Esophagus squamous epithelium (tissue), 4 donors: ENCODE measurements at regions not wholly inside any gene's neighbourhood (a gene's known extent, or its start where the extent isn't known, plus 50 kb on each side); places are given as distances from the start of the nearest gene placed in this dataset.

Experiments used
- POLR2A ChIP-seq, 4 donors: fragments of 450-650 bp; IDR thresholded peaks; one replicate each; pipeline ENCODE4 v1.6.1; 2017; ENCODE audit warnings: antibody characterized with exemption in 4 of 4, mild to moderate bottlenecking in 4 of 4, moderate library complexity in 3 of 4
- TF ChIP-seq, protein P1 (sequence below), 6 experiments: fragments of 450-650 bp in 4 of 6; fragments of 200-600 bp in 2 of 6; sonication (generic) in 2 of 6; IDR thresholded peaks; one replicate each; pipeline ENCODE4 v1.5.1; 2016 to 2019; ENCODE audit warnings: antibody characterized with exemption in 6 of 6, mild to moderate bottlenecking in 4 of 6, moderate library complexity in 4 of 6

DNA sequence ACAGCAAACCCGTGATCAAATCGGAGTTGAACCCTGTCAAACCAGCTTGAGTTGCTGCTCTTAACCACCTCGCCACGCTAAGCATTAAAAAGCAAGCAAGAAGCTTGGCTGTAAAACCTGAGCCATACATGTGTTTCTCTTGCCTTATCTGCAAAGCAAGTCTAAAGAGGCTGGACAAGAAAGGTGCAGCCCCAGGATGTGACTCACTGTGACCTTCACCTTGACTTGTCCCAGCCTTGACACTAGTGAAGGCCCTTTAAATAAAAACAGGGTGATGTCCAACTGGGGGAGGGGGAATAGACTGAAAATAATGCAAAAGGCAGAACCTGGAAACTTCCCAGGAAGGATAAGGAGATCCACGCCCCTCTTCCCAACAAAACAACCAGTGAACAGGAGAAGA, 127.6 kb upstream of the NPAS2 start:
- TF ChIP-seq, protein P1, sequence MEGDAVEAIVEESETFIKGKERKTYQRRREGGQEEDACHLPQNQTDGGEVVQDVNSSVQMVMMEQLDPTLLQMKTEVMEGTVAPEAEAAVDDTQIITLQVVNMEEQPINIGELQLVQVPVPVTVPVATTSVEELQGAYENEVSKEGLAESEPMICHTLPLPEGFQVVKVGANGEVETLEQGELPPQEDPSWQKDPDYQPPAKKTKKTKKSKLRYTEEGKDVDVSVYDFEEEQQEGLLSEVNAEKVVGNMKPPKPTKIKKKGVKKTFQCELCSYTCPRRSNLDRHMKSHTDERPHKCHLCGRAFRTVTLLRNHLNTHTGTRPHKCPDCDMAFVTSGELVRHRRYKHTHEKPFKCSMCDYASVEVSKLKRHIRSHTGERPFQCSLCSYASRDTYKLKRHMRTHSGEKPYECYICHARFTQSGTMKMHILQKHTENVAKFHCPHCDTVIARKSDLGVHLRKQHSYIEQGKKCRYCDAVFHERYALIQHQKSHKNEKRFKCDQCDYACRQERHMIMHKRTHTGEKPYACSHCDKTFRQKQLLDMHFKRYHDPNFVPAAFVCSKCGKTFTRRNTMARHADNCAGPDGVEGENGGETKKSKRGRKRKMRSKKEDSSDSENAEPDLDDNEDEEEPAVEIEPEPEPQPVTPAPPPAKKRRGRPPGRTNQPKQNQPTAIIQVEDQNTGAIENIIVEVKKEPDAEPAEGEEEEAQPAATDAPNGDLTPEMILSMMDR (IDR thresholded peaks at IDR 0.05) = no peak
- TF ChIP-seq POLR2A (IDR thresholded peaks at IDR 0.05) = no peak
